ENCODE measurements at regions not wholly inside any gene's neighbourhood (a gene's known extent, or its start where the extent isn't known, plus 50 kb on each side); places are given as distances from the start of the nearest gene placed in this dataset.

DNA sequence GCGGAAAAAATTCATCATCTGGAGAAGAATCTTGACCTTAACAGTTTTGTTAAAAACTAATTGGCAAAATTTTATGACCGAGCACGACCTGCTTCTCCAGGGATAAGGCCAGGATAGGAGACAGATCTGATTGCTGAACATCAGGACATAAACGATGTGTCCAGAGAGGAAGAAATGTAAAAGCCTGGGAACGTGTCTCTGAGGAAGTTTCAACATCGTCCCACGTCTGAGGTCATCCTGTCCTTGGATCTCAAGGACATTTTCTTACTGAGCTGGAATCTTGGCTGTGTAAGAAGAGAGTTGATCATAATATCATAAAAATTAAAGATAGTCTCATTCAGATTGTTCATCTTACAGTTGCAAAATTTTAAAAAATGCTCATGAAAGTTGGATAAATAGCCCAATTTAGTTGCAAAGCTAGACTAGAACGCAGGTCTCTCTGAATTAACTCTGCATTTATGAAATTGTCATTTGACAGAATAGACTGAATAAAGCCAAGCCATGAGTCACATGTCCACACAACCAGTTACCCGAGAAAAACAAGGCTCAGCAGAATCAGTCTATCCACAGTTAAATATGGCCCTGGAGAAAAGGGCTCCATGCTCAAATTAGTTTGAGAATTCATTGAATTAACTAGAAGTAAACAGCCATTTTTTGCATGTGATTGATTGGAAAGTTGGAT lies 120.0 kb upstream of the EGFR start:
- DNase-seq (no peak), ATAC-seq (ENCODE audit: low FRiP score) (peak; percentile 88)
- intact Hi-C loops (cut with DNase I) = no loop called here
- H3K27me3 ChIP-seq (ENCODE audit: control insufficient read depth in 1 of 2, insufficient read depth in 2 of 2, low read length in 1 of 2) = no peaks in the 10 kb centered on the region
- H3K27ac ChIP-seq (ENCODE audit: low read depth in 1 of 2, low read length in 2 of 2) = no peak overlapping the region
- no peaks in the 10 kb centered on the region for H3K36me3 ChIP-seq (ENCODE audit: control insufficient read depth in 1 of 2, insufficient read depth in 2 of 2, low read length in 1 of 2)
- H3K4me1 ChIP-seq (ENCODE audit: control insufficient read depth in 1 of 2, insufficient read depth in 2 of 2, low read length in 2 of 2) = no peaks in the 10 kb centered on the region
- 61 to 71% methylated on average over 9 of the region's 9 CpGs for WGBS, 2 donors
- H3K9me3 ChIP-seq (ENCODE audit: control insufficient read depth, low read length) = no peaks in the 10 kb centered on the region
- no peak overlapping the region for H3K4me3 ChIP-seq (ENCODE audit: low read length in 2 of 2)

DNA sequence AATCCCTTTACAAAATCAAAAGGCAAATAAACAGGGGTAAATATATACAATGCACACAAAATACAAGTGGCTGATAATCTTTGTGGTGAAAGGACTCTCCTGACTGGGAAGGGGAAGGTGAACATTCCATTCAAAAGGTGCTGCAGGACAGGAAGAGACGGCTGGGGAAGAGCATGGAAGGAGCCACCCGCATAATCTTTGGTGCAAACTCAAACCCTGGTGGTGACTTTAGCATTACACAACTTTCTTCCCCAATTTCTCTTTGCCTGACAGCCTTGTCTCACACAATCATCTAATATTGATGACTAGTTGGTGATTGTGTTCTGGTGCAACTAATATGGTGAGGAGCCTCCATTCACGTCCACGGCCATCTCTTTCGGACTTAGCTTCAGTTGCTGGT lies 117.0 kb upstream of the EGFR start:
- no peaks in the 10 kb centered on the region for H3K27me3 ChIP-seq (ENCODE audit: control insufficient read depth in 1 of 2, insufficient read depth in 2 of 2, low read length in 1 of 2)
- no peaks in the 10 kb centered on the region for H3K36me3 ChIP-seq (ENCODE audit: control insufficient read depth in 1 of 2, insufficient read depth in 2 of 2, low read length in 1 of 2)
- DNase-seq (no peak), ATAC-seq (ENCODE audit: low FRiP score) (no peak)
- 93 to 96% methylated on average over 5 of the region's 5 CpGs for WGBS, 2 donors
- H3K4me1 ChIP-seq (ENCODE audit: control insufficient read depth in 1 of 2, insufficient read depth in 2 of 2, low read length in 2 of 2) = no peaks in the 10 kb centered on the region
- intact Hi-C loops (cut with DNase I) = no loop called here
- H3K9me3 ChIP-seq (ENCODE audit: control insufficient read depth, low read length) = no peaks in the 10 kb centered on the region
- H3K27ac ChIP-seq (ENCODE audit: low read depth in 1 of 2, low read length in 2 of 2) = no peak overlapping the region
- no peak overlapping the region for H3K4me3 ChIP-seq (ENCODE audit: low read length in 2 of 2)

DNA sequence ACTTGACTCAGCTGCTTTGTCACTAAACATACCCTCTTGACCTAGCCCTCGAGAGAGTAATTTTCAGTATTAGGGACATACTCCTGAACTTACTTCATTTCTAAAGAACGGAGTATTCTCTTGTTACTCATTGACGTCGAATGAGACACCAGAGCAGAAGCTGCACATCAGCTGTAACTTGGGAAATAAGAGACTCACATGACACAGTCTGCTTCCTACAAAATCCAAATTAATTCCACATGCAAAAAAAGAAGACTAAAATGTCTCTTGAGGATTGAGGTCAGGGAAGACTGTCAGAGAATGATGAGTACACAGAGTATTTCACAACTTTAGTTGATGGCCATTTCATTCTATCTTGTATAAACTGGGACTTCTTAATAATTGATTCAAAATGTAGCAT lies 114.7 kb upstream of the EGFR start:
- intact Hi-C loops (cut with DNase I) = no loop called here

DNA sequence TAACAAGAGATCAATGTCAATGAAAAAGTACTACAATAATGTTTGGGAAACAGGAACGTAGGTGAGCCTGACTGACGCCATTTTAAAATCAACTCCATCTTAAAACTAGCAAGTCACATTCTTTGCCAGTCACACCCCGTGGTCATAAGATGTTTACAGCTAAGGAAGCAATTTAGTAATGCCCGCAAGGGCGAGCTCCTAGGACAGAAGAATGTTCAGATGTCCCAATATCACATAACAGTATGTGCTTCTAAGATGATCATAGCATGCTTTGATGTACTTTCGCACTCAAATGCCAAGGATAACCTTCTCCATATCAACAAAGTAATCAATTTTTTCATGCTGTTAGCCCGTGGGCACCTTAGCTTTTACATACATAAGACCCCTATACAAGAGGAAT lies 113.8 kb upstream of the EGFR start:
- Histone ChIP-seq H3K36me3 (ENCODE audit: control insufficient read depth in 1 of 2, insufficient read depth in 2 of 2, low read length in 1 of 2) (no peaks in the 10 kb centered on the region), H3K4me3 (ENCODE audit: low read length in 2 of 2) (no peak overlapping the region), H3K9me3 (ENCODE audit: control insufficient read depth, low read length) (peaks cover under 1% of the 10 kb centered on the region), H3K27me3 (ENCODE audit: control insufficient read depth in 1 of 2, insufficient read depth in 2 of 2, low read length in 1 of 2) (no peaks in the 10 kb centered on the region), H3K27ac (ENCODE audit: low read depth in 1 of 2, low read length in 2 of 2) (no peak overlapping the region), H3K4me1 (ENCODE audit: control insufficient read depth in 1 of 2, insufficient read depth in 2 of 2, low read length in 2 of 2) (no peaks in the 10 kb centered on the region)
- ATAC-seq (ENCODE audit: low FRiP score) (no peak), DNase-seq (no peak)
- intact Hi-C loops (cut with DNase I) = no loop called here
- 84 to 88% methylated on average over 7 of the region's 7 CpGs for WGBS, 2 donors

More for the DNA sequence above, 114.7 kb upstream of the EGFR start:
- 30 to 45% methylated on average over 4 of the region's 4 CpGs for WGBS, 2 donors
- no peaks in the 10 kb centered on the region for H3K4me1 ChIP-seq (ENCODE audit: control insufficient read depth in 1 of 2, insufficient read depth in 2 of 2, low read length in 2 of 2)
- ATAC-seq (ENCODE audit: low FRiP score) = peak; percentile 83
- H3K27ac ChIP-seq (ENCODE audit: low read depth in 1 of 2, low read length in 2 of 2) = no peak overlapping the region
- H3K36me3 ChIP-seq (ENCODE audit: control insufficient read depth in 1 of 2, insufficient read depth in 2 of 2, low read length in 1 of 2) = no peaks in the 10 kb centered on the region
- no peaks in the 10 kb centered on the region for H3K9me3 ChIP-seq (ENCODE audit: control insufficient read depth, low read length)
- H3K27me3 ChIP-seq (ENCODE audit: control insufficient read depth in 1 of 2, insufficient read depth in 2 of 2, low read length in 1 of 2) = no peaks in the 10 kb centered on the region
- H3K4me3 ChIP-seq (ENCODE audit: low read length in 2 of 2) = no peak overlapping the region
- DNase-seq = no peak

DNA sequence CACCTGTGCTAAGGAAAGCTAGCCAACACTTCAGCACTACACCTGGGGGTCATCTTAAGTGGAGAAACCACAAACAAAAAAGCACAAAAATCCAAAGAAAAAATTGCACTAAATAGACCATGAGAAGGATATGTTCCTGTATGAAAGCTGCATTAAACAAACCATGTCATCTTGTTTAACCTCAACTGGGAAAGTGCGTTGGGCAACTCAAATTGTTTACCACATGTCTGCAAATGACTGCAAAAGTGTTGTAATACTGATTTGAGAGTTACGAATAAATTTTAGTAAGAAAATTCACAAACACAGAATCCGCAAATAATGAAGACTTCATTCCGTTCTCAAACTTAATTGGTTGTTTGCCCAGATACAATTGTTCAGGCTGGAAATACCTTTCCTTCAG lies 111.9 kb upstream of the EGFR start:
- no peak overlapping the region for H3K27ac ChIP-seq (ENCODE audit: low read depth in 1 of 2, low read length in 2 of 2)
- intact Hi-C loops (cut with DNase I) = no loop called here
- no peaks in the 10 kb centered on the region for H3K4me1 ChIP-seq (ENCODE audit: control insufficient read depth in 1 of 2, insufficient read depth in 2 of 2, low read length in 2 of 2)
- H3K9me3 ChIP-seq (ENCODE audit: control insufficient read depth, low read length) = peaks cover 5% of the 10 kb centered on the region
- no peaks in the 10 kb centered on the region for H3K27me3 ChIP-seq (ENCODE audit: control insufficient read depth in 1 of 2, insufficient read depth in 2 of 2, low read length in 1 of 2)
- ATAC-seq (ENCODE audit: low FRiP score) = no peak
- H3K36me3 ChIP-seq (ENCODE audit: control insufficient read depth in 1 of 2, insufficient read depth in 2 of 2, low read length in 1 of 2) = no peaks in the 10 kb centered on the region
- WGBS, 2 donors = 92 to 97% methylated on average over 4 of the region's 4 CpGs
- H3K4me3 ChIP-seq (ENCODE audit: low read length in 2 of 2) = no peak overlapping the region
- no peak for DNase-seq

DNA sequence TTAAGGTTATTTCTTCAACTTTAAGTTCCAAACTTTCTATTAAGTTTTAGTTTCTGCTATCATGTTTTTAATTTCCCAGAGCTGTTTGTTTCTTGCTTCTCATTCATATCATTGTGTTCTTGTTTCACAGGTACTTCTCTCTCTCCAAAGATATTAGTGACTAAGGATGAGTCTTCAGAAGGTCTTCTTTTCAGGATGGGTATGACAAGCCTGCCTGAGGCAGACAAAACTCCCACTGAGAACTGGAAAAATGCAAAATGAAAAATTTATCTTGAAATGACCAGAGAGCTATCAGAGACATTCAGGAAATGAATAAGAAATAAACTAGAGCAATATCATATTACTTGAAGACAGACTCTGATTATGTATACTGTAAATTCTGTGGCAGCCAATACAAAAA lies 110.8 kb upstream of the EGFR start:
- ATAC-seq (ENCODE audit: low FRiP score) (no peak), DNase-seq (no peak)
- Histone ChIP-seq H3K27ac (ENCODE audit: low read depth in 1 of 2, low read length in 2 of 2) (no peak overlapping the region), H3K9me3 (ENCODE audit: control insufficient read depth, low read length) (peaks cover 5% of the 10 kb centered on the region), H3K27me3 (ENCODE audit: control insufficient read depth in 1 of 2, insufficient read depth in 2 of 2, low read length in 1 of 2) (no peaks in the 10 kb centered on the region), H3K4me1 (ENCODE audit: control insufficient read depth in 1 of 2, insufficient read depth in 2 of 2, low read length in 2 of 2) (no peaks in the 10 kb centered on the region), H3K4me3 (ENCODE audit: low read length in 2 of 2) (no peak overlapping the region), H3K36me3 (ENCODE audit: control insufficient read depth in 1 of 2, insufficient read depth in 2 of 2, low read length in 1 of 2) (no peaks in the 10 kb centered on the region)
- intact Hi-C loops (cut with DNase I) = no loop called here

DNA sequence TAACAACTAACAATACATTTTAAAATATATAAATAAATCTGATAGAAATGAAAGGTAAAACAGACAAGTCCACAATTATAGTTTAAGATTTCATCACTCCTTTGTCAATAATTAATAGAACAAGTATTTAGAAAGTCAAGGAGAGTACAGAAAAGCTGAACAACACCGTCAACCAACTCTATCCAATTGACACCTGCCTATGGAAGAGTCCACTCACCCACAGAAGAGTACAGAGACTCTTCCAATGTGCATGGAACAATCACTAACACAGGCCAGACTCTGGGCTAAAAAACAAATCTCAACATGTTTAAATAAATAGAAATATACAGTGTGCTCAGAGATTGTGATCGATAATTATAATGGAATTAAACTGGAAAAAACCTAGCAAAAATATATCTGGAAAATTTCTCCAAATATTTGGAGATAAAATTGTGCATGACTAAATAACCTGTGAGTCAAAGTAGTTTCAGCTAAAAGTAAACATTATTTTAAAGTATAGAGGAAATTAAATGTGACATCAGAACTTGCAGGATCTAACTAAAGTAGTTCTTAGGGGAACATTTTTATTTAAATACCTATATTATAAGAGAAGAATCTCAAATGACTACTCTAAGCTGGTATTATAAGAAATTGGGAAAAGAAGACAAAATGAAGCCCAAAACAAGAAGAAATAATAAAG lies 109.9 kb upstream of the EGFR start:
- no peak overlapping the region for H3K27ac ChIP-seq (ENCODE audit: low read depth in 1 of 2, low read length in 2 of 2)
- H3K4me1 ChIP-seq (ENCODE audit: control insufficient read depth in 1 of 2, insufficient read depth in 2 of 2, low read length in 2 of 2) = no peaks in the 10 kb centered on the region
- WGBS, 2 donors = 78 to 87% methylated on average over 2 of the region's 2 CpGs
- intact Hi-C loops (cut with DNase I) = no loop called here
- H3K36me3 ChIP-seq (ENCODE audit: control insufficient read depth in 1 of 2, insufficient read depth in 2 of 2, low read length in 1 of 2) = no peaks in the 10 kb centered on the region
- no peak overlapping the region for H3K4me3 ChIP-seq (ENCODE audit: low read length in 2 of 2)
- H3K27me3 ChIP-seq (ENCODE audit: control insufficient read depth in 1 of 2, insufficient read depth in 2 of 2, low read length in 1 of 2) = no peaks in the 10 kb centered on the region
- no peak for DNase-seq
- H3K9me3 ChIP-seq (ENCODE audit: control insufficient read depth, low read length) = peaks cover 5% of the 10 kb centered on the region
- no peak for ATAC-seq (ENCODE audit: low FRiP score)

DNA sequence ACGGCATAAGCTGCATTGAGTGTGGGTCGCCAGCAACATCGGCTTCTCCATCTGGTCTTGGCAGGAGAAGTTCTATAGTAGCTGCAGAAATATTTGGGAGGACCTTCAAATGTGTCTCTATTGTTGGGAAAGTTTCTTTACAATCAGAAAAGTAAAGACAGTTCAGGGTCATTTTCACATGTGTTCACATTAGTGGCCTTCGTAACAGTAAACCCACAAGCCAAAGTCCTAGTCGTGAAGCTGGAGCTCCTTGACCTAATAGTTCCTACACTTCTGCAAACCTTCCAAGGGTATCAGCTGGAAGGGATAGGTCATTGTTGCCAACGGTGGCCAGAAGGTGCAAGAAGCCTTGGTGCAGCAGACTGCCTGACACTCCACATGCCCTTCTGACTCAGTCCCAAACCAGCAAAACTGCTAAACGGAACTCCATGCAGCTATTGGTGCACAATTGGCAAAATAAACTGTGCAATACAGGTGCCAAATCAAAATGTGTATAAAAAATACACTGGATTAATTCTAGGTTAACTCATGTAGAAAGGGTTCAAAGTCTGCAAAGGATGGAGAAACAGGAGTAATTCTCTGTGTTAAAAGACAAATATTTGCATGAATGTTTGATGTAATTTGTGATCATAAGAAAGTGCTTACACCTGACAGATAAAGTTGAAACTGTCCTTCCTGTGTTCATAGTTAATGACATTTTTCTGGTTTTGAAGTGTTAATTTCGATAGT lies 102.8 kb upstream of the EGFR start:
- no peaks in the 10 kb centered on the region for H3K4me1 ChIP-seq (ENCODE audit: control insufficient read depth in 1 of 2, insufficient read depth in 2 of 2, low read length in 2 of 2)
- H3K27me3 ChIP-seq (ENCODE audit: control insufficient read depth in 1 of 2, insufficient read depth in 2 of 2, low read length in 1 of 2) = no peaks in the 10 kb centered on the region
- H3K9me3 ChIP-seq (ENCODE audit: control insufficient read depth, low read length) = no peaks in the 10 kb centered on the region
- no peak overlapping the region for H3K4me3 ChIP-seq (ENCODE audit: low read length in 2 of 2)
- H3K27ac ChIP-seq (ENCODE audit: low read depth in 1 of 2, low read length in 2 of 2) = no peak overlapping the region
- intact Hi-C loops (cut with DNase I) = no loop called here
- H3K36me3 ChIP-seq (ENCODE audit: control insufficient read depth in 1 of 2, insufficient read depth in 2 of 2, low read length in 1 of 2) = no peaks in the 10 kb centered on the region
- ATAC-seq (ENCODE audit: low FRiP score) (no peak), DNase-seq (no peak)
- 89 to 91% methylated on average over 8 of the region's 8 CpGs for WGBS, 2 donors
